GM23248 (cell line): ENCODE measurements at regions not wholly inside any gene's neighbourhood (a gene's known extent, or its start where the extent isn't known, plus 50 kb on each side); places are given as distances from the start of the nearest gene placed in this dataset.

Experiments used
- DNase-seq: peaks from one replicate; pipeline ENCODE4 v3.0.0-alpha.2; 2015
- H2AFZ ChIP-seq: fragments of 200-600 bp; sonication (generic); 2 replicates; pipeline ENCODE4 v1.6.1; 2016; ENCODE audit warnings: antibody characterized with exemption
- H3F3A ChIP-seq: fragments of 200-600 bp; sonication (generic); 2 replicates; pipeline ENCODE4 v1.6.1; 2016; ENCODE audit warnings: mild to moderate bottlenecking, antibody characterized with exemption, mixed run types; ENCODE audit not compliant: insufficient read depth
- H3K27ac ChIP-seq: fragments of 200-600 bp; sonication (generic); 2 replicates; pipeline ENCODE4 v1.5.1; 2016; ENCODE audit warnings: mild to moderate bottlenecking
- H3K27me3 ChIP-seq: fragments of 200-600 bp; sonication (generic); replicated peaks from 2 replicates; pipeline ENCODE4 v1.6.1; 2016; ENCODE audit warnings: mild to moderate bottlenecking; ENCODE audit not compliant: insufficient read depth
- H3K36me3 ChIP-seq: fragments of 200-600 bp; sonication (generic); 2 replicates; pipeline ENCODE4 v1.6.1; 2016; ENCODE audit warnings: low read depth, mild to moderate bottlenecking
- H3K4me1 ChIP-seq: fragments of 200-600 bp; sonication (generic); 2 replicates; pipeline ENCODE4 v1.6.1; 2016; ENCODE audit warnings: mild to moderate bottlenecking; ENCODE audit not compliant: insufficient read depth
- H3K4me2 ChIP-seq: fragments of 200-600 bp; sonication (generic); one replicate; pipeline ENCODE4 v1.6.1; 2016; ENCODE audit warnings: mild to moderate bottlenecking; ENCODE audit not compliant: unreplicated experiment
- H3K4me3 ChIP-seq: fragments of 200-600 bp; sonication (generic); 2 replicates; pipeline ENCODE4 v1.5.1; 2016; ENCODE audit warnings: mild to moderate bottlenecking
- H3K79me2 ChIP-seq: fragments of 200-600 bp; sonication (generic); 2 replicates; pipeline ENCODE4 v1.6.1; 2016; ENCODE audit warnings: mild to moderate bottlenecking; ENCODE audit not compliant: insufficient read depth
- H3K9ac ChIP-seq: fragments of 200-600 bp; sonication (generic); 2 replicates; pipeline ENCODE4 v1.6.1; 2016; ENCODE audit warnings: mild to moderate bottlenecking
- H3K9me2 ChIP-seq: fragments of 200-600 bp; sonication (generic); 2 replicates; pipeline ENCODE4 v1.6.1; 2016; ENCODE audit warnings: mixed run types, mild to moderate bottlenecking, moderate library complexity; ENCODE audit not compliant: insufficient read depth
- H3K9me3 ChIP-seq: fragments of 200-600 bp; sonication (generic); one replicate; pipeline ENCODE4 v1.6.1; 2017; ENCODE audit warnings: low read depth
- H4K20me1 ChIP-seq: fragments of 200-600 bp; sonication (generic); 2 replicates; pipeline ENCODE4 v1.6.0; 2016; ENCODE audit not compliant: insufficient read depth
- EZH2 ChIP-seq: fragments of 200-600 bp; sonication (generic); IDR thresholded peaks from 2 replicates; pipeline ENCODE4 v1.6.1; 2018; ENCODE audit warnings: antibody characterized with exemption, mild to moderate bottlenecking; ENCODE audit not compliant: insufficient read depth, poor library complexity, severe bottlenecking
- EZH2phosphoT487 ChIP-seq: fragments of 200-600 bp; sonication (generic); IDR thresholded peaks from 2 replicates; pipeline ENCODE4 v1.6.1; 2018; ENCODE audit warnings: antibody characterized with exemption, moderate library complexity, mild to moderate bottlenecking, low read depth; ENCODE audit not compliant: insufficient read depth
- WGBS, 2 experiments: methylation state at CpG; one replicate each; pipeline ENCODE4 v1.1.6; 2015 to 2017; ENCODE audit warnings: low lambda C conversion rate in 2 of 2, low coverage in 1 of 2; ENCODE audit errors: missing lambda C conversion rate in 2 of 2; 5-methylcytosine and 5-hydroxymethylcytosine counted together
- in situ Hi-C: fragments of 300-500 bp; cut with MboI; formaldehyde crosslinking; loops from 2 replicates; pipeline ENCODE4 v1.15.0; 2020

- in situ Hi-C loops, result no loop called here
- no peaks in the 10 kb centered on the region for H3K9me2 ChIP-seq
- H3K79me2 ChIP-seq, result no peaks in the 10 kb centered on the region
- no peak for TF ChIP-seq EZH2phosphoT487
- TF ChIP-seq EZH2, result no peak
- H3K9ac ChIP-seq, result no peak overlapping the region
- H3K27ac ChIP-seq, result no peak overlapping the region
- H3K36me3 ChIP-seq, result no peaks in the 10 kb centered on the region
- no peak overlapping the region for H2AFZ ChIP-seq
- no peaks in the 10 kb centered on the region for H3K27me3 ChIP-seq
- H3K4me3 ChIP-seq, result no peak overlapping the region
- no peaks in the 10 kb centered on the region for H3K9me3 ChIP-seq
- no peak overlapping the region for H3K4me2 ChIP-seq
- DNase-seq, result no peak
- no peaks in the 10 kb centered on the region for H4K20me1 ChIP-seq
- 30 to 35% methylated on average over 2 of the region's 2 CpGs for WGBS, 2 experiments
- H3F3A ChIP-seq, result no peaks in the 10 kb centered on the region
- H3K4me1 ChIP-seq, result no peaks in the 10 kb centered on the region
Measured at GRCh38 chr1:193749868-193750267, 563.5 kb upstream of the B3GALT2 start.

- in situ Hi-C loops, result no loop called here
- Histone ChIP-seq H3F3A (no peaks in the 10 kb centered on the region), H3K4me2 (no peak overlapping the region), H3K79me2 (no peaks in the 10 kb centered on the region), H3K36me3 (no peaks in the 10 kb centered on the region), H3K9me2 (no peaks in the 10 kb centered on the region), H3K9ac (no peak overlapping the region), H3K27ac (no peak overlapping the region), H2AFZ (no peak overlapping the region), H3K4me1 (no peaks in the 10 kb centered on the region), H3K9me3 (no peaks in the 10 kb centered on the region), H4K20me1 (no peaks in the 10 kb centered on the region), H3K27me3 (no peaks in the 10 kb centered on the region), H3K4me3 (no peak overlapping the region)
- DNase-seq, result peak; percentile 37
- 64 to 88% methylated on average over 1 of the region's 1 CpG for WGBS, 2 experiments
- TF ChIP-seq EZH2 (no peak), EZH2phosphoT487 (no peak)
Measured at GRCh38 chr1:193747579-193747978, 561.2 kb upstream of the B3GALT2 start.

DNA sequence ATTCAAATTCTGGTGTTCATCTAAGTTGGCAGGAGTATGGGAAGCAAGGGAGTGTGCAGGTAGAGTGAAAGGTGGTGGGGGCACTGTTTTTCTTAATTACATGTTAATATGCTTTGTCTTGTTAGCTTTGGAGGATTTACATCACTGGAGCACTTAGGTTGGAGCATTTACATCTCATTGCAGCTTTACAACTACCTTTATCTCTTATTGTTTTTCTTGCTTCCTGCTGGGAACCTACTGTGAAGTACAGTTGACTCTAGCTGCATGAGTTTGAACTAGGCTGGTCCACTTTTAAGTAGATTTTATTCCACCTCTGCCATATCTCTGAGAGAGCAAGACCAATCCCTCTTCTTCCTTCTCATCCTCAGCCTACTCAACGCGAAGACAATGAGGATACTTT, 554.8 kb upstream of the B3GALT2 start:
- no peaks in the 10 kb centered on the region for H3K9me3 ChIP-seq
- WGBS, 2 experiments, result 55 to 74% methylated on average over 2 of the region's 2 CpGs

GRCh38 chr1:193740762-193741161, 554.3 kb upstream of the B3GALT2 start:
- H3K36me3 ChIP-seq, result no peaks in the 10 kb centered on the region
- H3K4me3 ChIP-seq, result no peak overlapping the region
- no peak overlapping the region for H2AFZ ChIP-seq
- 0 to 8% methylated on average over 1 of the region's 1 CpG for WGBS, 2 experiments
- H3K79me2 ChIP-seq, result no peaks in the 10 kb centered on the region
- H3K9me2 ChIP-seq, result no peaks in the 10 kb centered on the region
- TF ChIP-seq EZH2phosphoT487 (no peak), EZH2 (no peak)
- no peaks in the 10 kb centered on the region for H3K27me3 ChIP-seq
- H3K9me3 ChIP-seq, result no peaks in the 10 kb centered on the region
- H3K27ac ChIP-seq, result no peak overlapping the region
- no peak overlapping the region for H3K4me2 ChIP-seq
- H3K4me1 ChIP-seq, result peaks cover 7% of the 10 kb centered on the region; the same call in 1 of the 2 replicates
- in situ Hi-C loops, result no loop called here
- no peaks in the 10 kb centered on the region for H3F3A ChIP-seq
- no peak for DNase-seq
- no peak overlapping the region for H3K9ac ChIP-seq
- no peaks in the 10 kb centered on the region for H4K20me1 ChIP-seq

More for the DNA sequence above, 554.8 kb upstream of the B3GALT2 start:
- H3F3A ChIP-seq, result no peaks in the 10 kb centered on the region
- TF ChIP-seq EZH2 (no peak), EZH2phosphoT487 (no peak)
- no peak for DNase-seq
- no peak overlapping the region for H3K9ac ChIP-seq
- H2AFZ ChIP-seq, result no peak overlapping the region
- no peaks in the 10 kb centered on the region for H4K20me1 ChIP-seq
- in situ Hi-C loops, result no loop called here
- H3K4me3 ChIP-seq, result no peak overlapping the region
- no peaks in the 10 kb centered on the region for H3K9me2 ChIP-seq
- no peak overlapping the region for H3K27ac ChIP-seq
- H3K4me2 ChIP-seq, result no peak overlapping the region
- no peaks in the 10 kb centered on the region for H3K36me3 ChIP-seq
- H3K79me2 ChIP-seq, result no peaks in the 10 kb centered on the region
- H3K4me1 ChIP-seq, result 0 out of 2 replicates have a peak, but pooled peaks cover 4% of the 10 kb centered on the region
- H3K27me3 ChIP-seq, result no peaks in the 10 kb centered on the region

DNA sequence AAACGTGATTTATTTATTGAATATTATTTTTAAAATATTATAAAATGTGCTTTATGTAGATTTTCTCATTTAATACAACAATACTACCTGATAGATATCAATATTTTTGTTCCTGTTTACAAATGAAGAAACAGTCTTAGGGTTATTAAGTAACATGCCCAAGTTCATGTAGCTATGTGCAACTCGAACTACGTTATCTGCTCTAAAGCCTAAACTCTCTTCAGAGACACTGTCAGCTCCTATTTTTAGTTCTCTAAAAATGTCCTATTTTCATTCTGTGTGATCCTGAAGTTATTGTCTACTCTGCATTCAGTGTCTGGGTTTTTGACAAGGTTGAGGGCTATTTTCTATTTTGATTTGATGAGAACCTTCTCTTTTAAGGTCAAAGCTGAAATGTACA, 550.1 kb upstream of the B3GALT2 start:
- Histone ChIP-seq H3K4me2 (no peak overlapping the region), H3K9me3 (no peaks in the 10 kb centered on the region), H3K27me3 (no peaks in the 10 kb centered on the region), H3F3A (no peaks in the 10 kb centered on the region), H3K9ac (no peak overlapping the region), H2AFZ (0 out of 2 replicates have a peak overlapping the region, but pooled peaks have one; percentile 21), H3K4me1 (peaks cover 10% of the 10 kb centered on the region; the same call in 1 of the 2 replicates), H3K4me3 (no peak overlapping the region), H3K27ac (no peak overlapping the region), H4K20me1 (no peaks in the 10 kb centered on the region), H3K79me2 (no peaks in the 10 kb centered on the region), H3K9me2 (no peaks in the 10 kb centered on the region), H3K36me3 (no peaks in the 10 kb centered on the region)
- no peak for DNase-seq
- in situ Hi-C loops, result no loop called here
- TF ChIP-seq EZH2phosphoT487, result no peak
- TF ChIP-seq EZH2, result no peak
- 51 to 61% methylated on average over 3 of the region's 3 CpGs for WGBS, 2 experiments
